ENCODE measurements at regions not wholly inside any gene's neighbourhood (a gene's known extent, or its start where the extent isn't known, plus 50 kb on each side); places are given as distances from the start of the nearest gene placed in this dataset.

DNA sequence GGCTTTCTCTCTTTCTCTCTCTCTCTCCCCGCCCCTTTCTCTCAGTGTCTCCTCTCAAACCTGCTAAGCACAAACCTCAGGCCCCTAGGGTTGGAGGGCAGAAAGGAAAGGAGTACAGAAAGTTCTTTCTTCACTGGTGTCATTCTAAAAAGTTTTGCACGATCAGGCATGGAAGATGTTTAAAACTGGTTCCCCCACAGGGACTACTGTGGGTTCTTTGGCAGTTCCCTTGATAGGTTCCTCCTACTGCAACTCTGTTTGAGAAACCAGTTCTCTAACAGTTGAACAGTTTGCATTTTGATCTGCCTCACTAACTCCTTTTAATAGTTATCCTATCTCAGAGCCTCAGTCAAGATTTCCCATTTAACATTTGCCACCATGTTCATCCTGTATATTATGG is 82.9 kb downstream of the CDO1 start:
- TF ChIP-seq, protein P1, sequence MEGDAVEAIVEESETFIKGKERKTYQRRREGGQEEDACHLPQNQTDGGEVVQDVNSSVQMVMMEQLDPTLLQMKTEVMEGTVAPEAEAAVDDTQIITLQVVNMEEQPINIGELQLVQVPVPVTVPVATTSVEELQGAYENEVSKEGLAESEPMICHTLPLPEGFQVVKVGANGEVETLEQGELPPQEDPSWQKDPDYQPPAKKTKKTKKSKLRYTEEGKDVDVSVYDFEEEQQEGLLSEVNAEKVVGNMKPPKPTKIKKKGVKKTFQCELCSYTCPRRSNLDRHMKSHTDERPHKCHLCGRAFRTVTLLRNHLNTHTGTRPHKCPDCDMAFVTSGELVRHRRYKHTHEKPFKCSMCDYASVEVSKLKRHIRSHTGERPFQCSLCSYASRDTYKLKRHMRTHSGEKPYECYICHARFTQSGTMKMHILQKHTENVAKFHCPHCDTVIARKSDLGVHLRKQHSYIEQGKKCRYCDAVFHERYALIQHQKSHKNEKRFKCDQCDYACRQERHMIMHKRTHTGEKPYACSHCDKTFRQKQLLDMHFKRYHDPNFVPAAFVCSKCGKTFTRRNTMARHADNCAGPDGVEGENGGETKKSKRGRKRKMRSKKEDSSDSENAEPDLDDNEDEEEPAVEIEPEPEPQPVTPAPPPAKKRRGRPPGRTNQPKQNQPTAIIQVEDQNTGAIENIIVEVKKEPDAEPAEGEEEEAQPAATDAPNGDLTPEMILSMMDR (IDR thresholded peaks at IDR 0.05; ENCODE audit: low read depth, low read length) = no peak
- TF ChIP-seq POLR2A (IDR thresholded peaks at IDR 0.05; ENCODE audit: extremely low read depth, insufficient read length) = no peak
- TF ChIP-seq, protein P2, sequence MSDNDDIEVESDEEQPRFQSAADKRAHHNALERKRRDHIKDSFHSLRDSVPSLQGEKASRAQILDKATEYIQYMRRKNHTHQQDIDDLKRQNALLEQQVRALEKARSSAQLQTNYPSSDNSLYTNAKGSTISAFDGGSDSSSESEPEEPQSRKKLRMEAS (IDR thresholded peaks at IDR 0.05; ENCODE audit: low read depth, low read length) = no peak
